ENCODE measurements at regions not wholly inside any gene's neighbourhood (a gene's known extent, or its start where the extent isn't known, plus 50 kb on each side); places are given as distances from the start of the nearest gene placed in this dataset.

DNA sequence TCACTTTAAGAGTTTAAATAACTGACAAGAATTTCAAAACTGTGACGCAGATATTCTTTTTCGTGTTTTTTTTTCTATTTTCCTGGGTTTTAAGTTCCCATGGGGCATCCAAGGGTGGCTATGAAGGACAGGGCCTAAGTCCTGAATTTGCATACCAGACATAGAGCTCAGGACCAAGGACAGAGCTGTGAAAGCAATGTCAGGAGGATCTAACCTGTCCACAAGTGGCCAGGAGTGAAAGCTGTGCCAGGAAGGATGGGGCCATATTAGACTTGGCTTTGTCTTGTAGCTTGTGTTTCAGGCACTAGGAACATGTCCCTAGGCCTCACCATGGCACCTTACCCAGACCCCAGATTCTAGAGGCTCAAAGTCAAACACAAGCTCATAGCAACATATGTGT, 289.4 kb upstream of the MIR17HG start:
- Histone ChIP-seq H3K4me2 (ENCODE audit: insufficient read depth, low read length) (no peak overlapping the region), H3K9me1 (ENCODE audit: control insufficient read depth, insufficient read depth, low read length) (no peaks in the 10 kb centered on the region), H3K4me3 (no peak overlapping the region), H3K9ac (ENCODE audit: insufficient read depth in 1 of 2, low read depth in 2 of 2, low read length in 2 of 2) (no peak overlapping the region), H3K79me2 (ENCODE audit: control insufficient read depth, insufficient read depth, low read length) (no peaks in the 10 kb centered on the region), H3K4me1 (replicated peaks in 1 of 2; ENCODE audit: control insufficient read depth in 2 of 2, insufficient read depth in 2 of 2, low read length in 2 of 2) (no peaks in the 10 kb centered on the region), H3K27ac (ENCODE audit: extremely low read depth, low read depth, low read length) (no peak overlapping the region), H4K20me1 (replicated peaks; ENCODE audit: control insufficient read depth, insufficient read depth, low read length) (no peaks in the 10 kb centered on the region), H3K27me3 (ENCODE audit: control insufficient read depth in 2 of 2, insufficient read depth in 2 of 2, low read length in 2 of 2) (no peaks in the 10 kb centered on the region), H3K36me3 (ENCODE audit: control insufficient read depth, insufficient read depth, low read length) (no peaks in the 10 kb centered on the region), H3K9me3 (replicated peaks; ENCODE audit: control insufficient read depth, insufficient read depth, low read depth, low read length) (peaks cover 5% of the 10 kb centered on the region; the same call in 1 of the 2 replicates), H2AFZ (ENCODE audit: low read depth, low read length) (no peak overlapping the region)
- CTCF ChIA-PET (ENCODE audit: low intra/inter-chr PET ratio) = no interaction called here
- POLR2A ChIA-PET = interaction anchor here (0.8 to 1.2 kb wide), 4 partner anchors 20 to 266 kb away, joined by 3 read pairs; no protein-coding TSS in a partner anchor
- DNase-seq (ENCODE audit: extremely low read depth in 1 of 4, low spot score in 3 of 4) = no peak
- ATAC-seq = peak; percentile 45; the same call in 2 of the 3 replicates
- 1% methylated on average over 2 of the region's 2 CpGs for WGBS (ENCODE audit: insufficient coverage, low coverage, missing lambda C conversion rate)
- FAIRE-seq = no peak
- BruUV-seq (replicated peaks) = no TSS peak
- intact Hi-C loops (cut with micrococcal nuclease) (no loop called here), in situ Hi-C loops (cut with MboI) (no loop called here)
- TF ChIP-seq SRF (CRISPR knock-in tag; IDR thresholded peaks at IDR 0.05) (0 out of 4 replicates have a peak, but pooled peaks of 1 of the 2 experiments have one; percentile 7), MYNN (IDR thresholded peaks at IDR 0.05) (no peak), MYNN (CRISPR knock-in tag; IDR thresholded peaks at IDR 0.05) (0 out of 2 replicates have a peak, but pooled peaks have one; percentile 46), HLTF (IDR thresholded peaks at IDR 0.05) (no peak)
- TF ChIP-seq, protein P1, sequence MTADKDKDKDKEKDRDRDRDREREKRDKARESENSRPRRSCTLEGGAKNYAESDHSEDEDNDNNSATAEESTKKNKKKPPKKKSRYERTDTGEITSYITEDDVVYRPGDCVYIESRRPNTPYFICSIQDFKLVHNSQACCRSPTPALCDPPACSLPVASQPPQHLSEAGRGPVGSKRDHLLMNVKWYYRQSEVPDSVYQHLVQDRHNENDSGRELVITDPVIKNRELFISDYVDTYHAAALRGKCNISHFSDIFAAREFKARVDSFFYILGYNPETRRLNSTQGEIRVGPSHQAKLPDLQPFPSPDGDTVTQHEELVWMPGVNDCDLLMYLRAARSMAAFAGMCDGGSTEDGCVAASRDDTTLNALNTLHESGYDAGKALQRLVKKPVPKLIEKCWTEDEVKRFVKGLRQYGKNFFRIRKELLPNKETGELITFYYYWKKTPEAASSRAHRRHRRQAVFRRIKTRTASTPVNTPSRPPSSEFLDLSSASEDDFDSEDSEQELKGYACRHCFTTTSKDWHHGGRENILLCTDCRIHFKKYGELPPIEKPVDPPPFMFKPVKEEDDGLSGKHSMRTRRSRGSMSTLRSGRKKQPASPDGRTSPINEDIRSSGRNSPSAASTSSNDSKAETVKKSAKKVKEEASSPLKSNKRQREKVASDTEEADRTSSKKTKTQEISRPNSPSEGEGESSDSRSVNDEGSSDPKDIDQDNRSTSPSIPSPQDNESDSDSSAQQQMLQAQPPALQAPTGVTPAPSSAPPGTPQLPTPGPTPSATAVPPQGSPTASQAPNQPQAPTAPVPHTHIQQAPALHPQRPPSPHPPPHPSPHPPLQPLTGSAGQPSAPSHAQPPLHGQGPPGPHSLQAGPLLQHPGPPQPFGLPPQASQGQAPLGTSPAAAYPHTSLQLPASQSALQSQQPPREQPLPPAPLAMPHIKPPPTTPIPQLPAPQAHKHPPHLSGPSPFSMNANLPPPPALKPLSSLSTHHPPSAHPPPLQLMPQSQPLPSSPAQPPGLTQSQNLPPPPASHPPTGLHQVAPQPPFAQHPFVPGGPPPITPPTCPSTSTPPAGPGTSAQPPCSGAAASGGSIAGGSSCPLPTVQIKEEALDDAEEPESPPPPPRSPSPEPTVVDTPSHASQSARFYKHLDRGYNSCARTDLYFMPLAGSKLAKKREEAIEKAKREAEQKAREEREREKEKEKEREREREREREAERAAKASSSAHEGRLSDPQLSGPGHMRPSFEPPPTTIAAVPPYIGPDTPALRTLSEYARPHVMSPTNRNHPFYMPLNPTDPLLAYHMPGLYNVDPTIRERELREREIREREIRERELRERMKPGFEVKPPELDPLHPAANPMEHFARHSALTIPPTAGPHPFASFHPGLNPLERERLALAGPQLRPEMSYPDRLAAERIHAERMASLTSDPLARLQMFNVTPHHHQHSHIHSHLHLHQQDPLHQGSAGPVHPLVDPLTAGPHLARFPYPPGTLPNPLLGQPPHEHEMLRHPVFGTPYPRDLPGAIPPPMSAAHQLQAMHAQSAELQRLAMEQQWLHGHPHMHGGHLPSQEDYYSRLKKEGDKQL (CRISPR knock-in tag; IDR thresholded peaks at IDR 0.05; ENCODE audit: borderline replicate concordance) = no peak
- TF ChIP-seq, protein P2, sequence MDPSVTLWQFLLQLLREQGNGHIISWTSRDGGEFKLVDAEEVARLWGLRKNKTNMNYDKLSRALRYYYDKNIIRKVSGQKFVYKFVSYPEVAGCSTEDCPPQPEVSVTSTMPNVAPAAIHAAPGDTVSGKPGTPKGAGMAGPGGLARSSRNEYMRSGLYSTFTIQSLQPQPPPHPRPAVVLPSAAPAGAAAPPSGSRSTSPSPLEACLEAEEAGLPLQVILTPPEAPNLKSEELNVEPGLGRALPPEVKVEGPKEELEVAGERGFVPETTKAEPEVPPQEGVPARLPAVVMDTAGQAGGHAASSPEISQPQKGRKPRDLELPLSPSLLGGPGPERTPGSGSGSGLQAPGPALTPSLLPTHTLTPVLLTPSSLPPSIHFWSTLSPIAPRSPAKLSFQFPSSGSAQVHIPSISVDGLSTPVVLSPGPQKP (CRISPR knock-in tag; IDR thresholded peaks at IDR 0.05) = no peak
- TF ChIP-seq, protein P3, sequence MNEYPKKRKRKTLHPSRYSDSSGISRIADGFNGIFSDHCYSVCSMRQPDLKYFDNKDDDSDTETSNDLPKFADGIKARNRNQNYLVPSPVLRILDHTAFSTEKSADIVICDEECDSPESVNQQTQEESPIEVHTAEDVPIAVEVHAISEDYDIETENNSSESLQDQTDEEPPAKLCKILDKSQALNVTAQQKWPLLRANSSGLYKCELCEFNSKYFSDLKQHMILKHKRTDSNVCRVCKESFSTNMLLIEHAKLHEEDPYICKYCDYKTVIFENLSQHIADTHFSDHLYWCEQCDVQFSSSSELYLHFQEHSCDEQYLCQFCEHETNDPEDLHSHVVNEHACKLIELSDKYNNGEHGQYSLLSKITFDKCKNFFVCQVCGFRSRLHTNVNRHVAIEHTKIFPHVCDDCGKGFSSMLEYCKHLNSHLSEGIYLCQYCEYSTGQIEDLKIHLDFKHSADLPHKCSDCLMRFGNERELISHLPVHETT (CRISPR knock-in tag; conservative IDR thresholded peaks at IDR 0.05 in 1 of 2, IDR thresholded peaks at IDR 0.05 in 1 of 2) = 0 out of 4 replicates have a peak, but pooled peaks of 1 of the 2 experiments have one; percentile 33
- TF ChIP-seq, protein P4, sequence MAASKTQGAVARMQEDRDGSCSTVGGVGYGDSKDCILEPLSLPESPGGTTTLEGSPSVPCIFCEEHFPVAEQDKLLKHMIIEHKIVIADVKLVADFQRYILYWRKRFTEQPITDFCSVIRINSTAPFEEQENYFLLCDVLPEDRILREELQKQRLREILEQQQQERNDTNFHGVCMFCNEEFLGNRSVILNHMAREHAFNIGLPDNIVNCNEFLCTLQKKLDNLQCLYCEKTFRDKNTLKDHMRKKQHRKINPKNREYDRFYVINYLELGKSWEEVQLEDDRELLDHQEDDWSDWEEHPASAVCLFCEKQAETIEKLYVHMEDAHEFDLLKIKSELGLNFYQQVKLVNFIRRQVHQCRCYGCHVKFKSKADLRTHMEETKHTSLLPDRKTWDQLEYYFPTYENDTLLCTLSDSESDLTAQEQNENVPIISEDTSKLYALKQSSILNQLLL (CRISPR knock-in tag; IDR thresholded peaks at IDR 0.05; ENCODE audit: borderline replicate concordance) = 0 out of 2 replicates have a peak, but pooled peaks have one; percentile 24

Data from K562 (cell line).